HEK293 (cell line): ENCODE measurements at regions not wholly inside any gene's neighbourhood (a gene's known extent, or its start where the extent isn't known, plus 50 kb on each side); places are given as distances from the start of the nearest gene placed in this dataset.

Source experiments
- CTCF ChIA-PET: fragments of 350-600 bp; formaldehyde crosslinking; extraction: SDS; loops from one replicate; lab custom pipeline; 2021; ENCODE audit warnings: antibody characterized with exemption; lab: Yijun Ruan, JAX
- POLR2A ChIA-PET: fragments of 300-600 bp; formaldehyde crosslinking; extraction: SDS; loops from one replicate; lab custom pipeline; 2020; ENCODE audit warnings: antibody characterized with exemption, inconsistent platforms; lab: Yijun Ruan, JAX
- H3K27ac ChIP-seq: fragments of 200-500 bp; sonication (Bioruptor generic); 2 replicates; pipeline ENCODE4 v1.5.1; 2014; ENCODE audit warnings: low read depth, low read length, control low read depth, inconsistent platforms; ENCODE audit errors: extremely low read depth
- H3K36me3 ChIP-seq, 2 experiments: fragments of 200-500 bp in 1 of 2; sonication (Bioruptor generic) in 1 of 2; 1 replicate in 1 of 2; 2 replicates in 1 of 2; pipeline ENCODE4 v1.5.1; 2014 to 2017; ENCODE audit warnings: inconsistent platforms in 2 of 2, low read length in 2 of 2; ENCODE audit not compliant: control insufficient read depth in 2 of 2, insufficient read depth in 1 of 2
- H3K4me1 ChIP-seq: fragments of 200-500 bp; sonication (Bioruptor generic); 2 replicates; pipeline ENCODE4 v1.5.1; 2014; ENCODE audit warnings: mild to moderate bottlenecking, low read length, inconsistent platforms; ENCODE audit not compliant: control insufficient read depth, insufficient read depth
- H3K4me3 ChIP-seq: 2 replicates; pipeline ENCODE4 v1.5.1; 2011; ENCODE audit warnings: low read depth, mild to moderate bottlenecking, control low read depth, low read length, moderate library complexity
- H3K9me3 ChIP-seq: fragments of 200-500 bp; sonication (Bioruptor generic); 2 replicates; pipeline ENCODE4 v1.5.1; 2014; ENCODE audit warnings: low read depth, low read length, inconsistent platforms; ENCODE audit not compliant: control insufficient read depth, insufficient read depth
- GFI1B ChIP-seq: fragments of 450-650 bp; formaldehyde crosslinking; IDR thresholded peaks from 2 replicates; pipeline ENCODE4 v1.5.1; 2016; ENCODE audit warnings: missing biosample characterization, missing genetic modification characterization
- GLI4 ChIP-seq: fragments of 450-650 bp; formaldehyde crosslinking; IDR thresholded peaks from 2 replicates; pipeline ENCODE4 v1.5.1; 2016; ENCODE audit warnings: missing biosample characterization, missing genetic modification characterization
- SALL2 ChIP-seq: fragments of 450-650 bp; formaldehyde crosslinking; IDR thresholded peaks from 2 replicates; pipeline ENCODE4 v1.5.0; 2017; ENCODE audit warnings: missing biosample characterization, mild to moderate bottlenecking, missing genetic modification characterization, borderline replicate concordance
- WT1 ChIP-seq: fragments of 450-650 bp; formaldehyde crosslinking; IDR thresholded peaks from 2 replicates; pipeline ENCODE4 v1.5.1; 2016; ENCODE audit warnings: missing biosample characterization, missing genetic modification characterization
- ZFP41 ChIP-seq: fragments of 450-650 bp; formaldehyde crosslinking; IDR thresholded peaks from 2 replicates; pipeline ENCODE4 v1.5.1; 2016; ENCODE audit warnings: missing biosample characterization, missing genetic modification characterization, borderline replicate concordance
- ZNF114 ChIP-seq: fragments of 450-650 bp; formaldehyde crosslinking; IDR thresholded peaks from 2 replicates; pipeline ENCODE4 v1.5.0; 2017; ENCODE audit warnings: missing biosample characterization, missing genetic modification characterization
- ZNF138 ChIP-seq: fragments of 450-650 bp; formaldehyde crosslinking; IDR thresholded peaks from 2 replicates; pipeline ENCODE4 v1.5.1; 2016; ENCODE audit warnings: missing biosample characterization, missing genetic modification characterization, borderline replicate concordance
- ZNF266 ChIP-seq: fragments of 450-650 bp; formaldehyde crosslinking; IDR thresholded peaks from 2 replicates; pipeline ENCODE4 v1.5.1; 2016; ENCODE audit warnings: missing biosample characterization, missing genetic modification characterization, low read depth
- ZNF530 ChIP-seq: fragments of 450-650 bp; formaldehyde crosslinking; IDR thresholded peaks from 2 replicates; pipeline ENCODE4 v1.5.1; 2016; ENCODE audit warnings: low read depth, missing biosample characterization, missing genetic modification characterization
- ZNF571 ChIP-seq: fragments of 450-650 bp; formaldehyde crosslinking; IDR thresholded peaks from 2 replicates; pipeline ENCODE4 v1.5.0; 2017; ENCODE audit warnings: missing biosample characterization, missing genetic modification characterization
- ZNF701 ChIP-seq: fragments of 450-650 bp; formaldehyde crosslinking; IDR thresholded peaks from 2 replicates; pipeline ENCODE4 v1.5.1; 2016; ENCODE audit warnings: missing biosample characterization, missing genetic modification characterization
- ZNF791 ChIP-seq: fragments of 450-650 bp; formaldehyde crosslinking; IDR thresholded peaks from 2 replicates; pipeline ENCODE4 v1.5.1; 2016; ENCODE audit warnings: missing biosample characterization, missing genetic modification characterization
- TF ChIP-seq, protein P1 (sequence below): fragments of 450-650 bp; formaldehyde crosslinking; IDR thresholded peaks from 2 replicates; pipeline ENCODE4 v1.5.1; 2016; ENCODE audit warnings: missing biosample characterization, missing genetic modification characterization
- TF ChIP-seq, protein P2 (sequence below): fragments of 450-650 bp; formaldehyde crosslinking; IDR thresholded peaks from 2 replicates; pipeline ENCODE4 v1.5.1; 2016; ENCODE audit warnings: missing biosample characterization, missing genetic modification characterization, borderline replicate concordance
- TF ChIP-seq, protein P3 (sequence below): fragments of 450-650 bp; formaldehyde crosslinking; IDR thresholded peaks from 2 replicates; pipeline ENCODE4 v1.5.1; 2016; ENCODE audit warnings: missing biosample characterization, missing genetic modification characterization
- TF ChIP-seq, protein P4 (sequence below): fragments of 450-650 bp; formaldehyde crosslinking; conservative IDR thresholded peaks from 2 replicates; pipeline ENCODE4 v1.5.1; 2016; ENCODE audit warnings: low read depth, missing biosample characterization, missing genetic modification characterization
- TF ChIP-seq, protein P5 (sequence below): fragments of 450-650 bp; formaldehyde crosslinking; IDR thresholded peaks from 2 replicates; pipeline ENCODE4 v1.5.1; 2016; ENCODE audit warnings: missing biosample characterization, missing genetic modification characterization, low read depth

DNA sequence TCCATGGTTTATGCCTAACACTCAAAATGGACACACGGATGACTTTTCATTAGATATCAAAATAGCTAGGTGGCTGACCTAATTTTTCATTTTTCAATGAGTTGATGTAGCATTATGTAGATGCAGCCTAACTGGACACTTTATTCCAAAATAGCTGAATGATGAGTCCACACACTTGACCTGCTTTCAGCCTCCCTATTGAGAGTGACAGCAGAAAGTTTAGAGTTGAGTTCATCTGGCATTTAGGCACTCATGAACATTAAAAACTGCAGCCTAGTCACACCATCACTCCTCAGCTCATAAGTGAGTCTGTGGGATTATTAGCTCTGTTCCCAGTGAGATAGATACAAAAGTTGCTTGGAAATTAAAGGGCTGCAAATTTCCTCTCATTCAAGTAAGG is 307.3 kb upstream of the PRKD1 start:
- no peaks in the 10 kb centered on the region for H3K4me1 ChIP-seq
- ChIA-PET CTCF (no interaction called here), POLR2A (no interaction called here)
- H3K27ac ChIP-seq: no peak overlapping the region
- H3K4me3 ChIP-seq: no peak overlapping the region
- TF ChIP-seq ZNF138 (tag by site-specific recombination) (no peak), ZNF701 (tag by site-specific recombination) (no peak), ZNF530 (no peak), ZNF114 (tag by site-specific recombination) (no peak), ZFP41 (tag by site-specific recombination) (no peak), SALL2 (tag by site-specific recombination) (no peak), GLI4 (tag by site-specific recombination) (no peak), ZNF791 (tag by site-specific recombination) (no peak), ZNF571 (no peak), WT1 (tag by site-specific recombination) (no peak), GFI1B (tag by site-specific recombination) (no peak), ZNF266 (tag by site-specific recombination) (no peak)
- TF ChIP-seq, protein P1, sequence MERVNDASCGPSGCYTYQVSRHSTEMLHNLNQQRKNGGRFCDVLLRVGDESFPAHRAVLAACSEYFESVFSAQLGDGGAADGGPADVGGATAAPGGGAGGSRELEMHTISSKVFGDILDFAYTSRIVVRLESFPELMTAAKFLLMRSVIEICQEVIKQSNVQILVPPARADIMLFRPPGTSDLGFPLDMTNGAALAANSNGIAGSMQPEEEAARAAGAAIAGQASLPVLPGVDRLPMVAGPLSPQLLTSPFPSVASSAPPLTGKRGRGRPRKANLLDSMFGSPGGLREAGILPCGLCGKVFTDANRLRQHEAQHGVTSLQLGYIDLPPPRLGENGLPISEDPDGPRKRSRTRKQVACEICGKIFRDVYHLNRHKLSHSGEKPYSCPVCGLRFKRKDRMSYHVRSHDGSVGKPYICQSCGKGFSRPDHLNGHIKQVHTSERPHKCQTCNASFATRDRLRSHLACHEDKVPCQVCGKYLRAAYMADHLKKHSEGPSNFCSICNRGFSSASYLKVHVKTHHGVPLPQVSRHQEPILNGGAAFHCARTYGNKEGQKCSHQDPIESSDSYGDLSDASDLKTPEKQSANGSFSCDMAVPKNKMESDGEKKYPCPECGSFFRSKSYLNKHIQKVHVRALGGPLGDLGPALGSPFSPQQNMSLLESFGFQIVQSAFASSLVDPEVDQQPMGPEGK (tag by site-specific recombination): no peak
- TF ChIP-seq, protein P2, sequence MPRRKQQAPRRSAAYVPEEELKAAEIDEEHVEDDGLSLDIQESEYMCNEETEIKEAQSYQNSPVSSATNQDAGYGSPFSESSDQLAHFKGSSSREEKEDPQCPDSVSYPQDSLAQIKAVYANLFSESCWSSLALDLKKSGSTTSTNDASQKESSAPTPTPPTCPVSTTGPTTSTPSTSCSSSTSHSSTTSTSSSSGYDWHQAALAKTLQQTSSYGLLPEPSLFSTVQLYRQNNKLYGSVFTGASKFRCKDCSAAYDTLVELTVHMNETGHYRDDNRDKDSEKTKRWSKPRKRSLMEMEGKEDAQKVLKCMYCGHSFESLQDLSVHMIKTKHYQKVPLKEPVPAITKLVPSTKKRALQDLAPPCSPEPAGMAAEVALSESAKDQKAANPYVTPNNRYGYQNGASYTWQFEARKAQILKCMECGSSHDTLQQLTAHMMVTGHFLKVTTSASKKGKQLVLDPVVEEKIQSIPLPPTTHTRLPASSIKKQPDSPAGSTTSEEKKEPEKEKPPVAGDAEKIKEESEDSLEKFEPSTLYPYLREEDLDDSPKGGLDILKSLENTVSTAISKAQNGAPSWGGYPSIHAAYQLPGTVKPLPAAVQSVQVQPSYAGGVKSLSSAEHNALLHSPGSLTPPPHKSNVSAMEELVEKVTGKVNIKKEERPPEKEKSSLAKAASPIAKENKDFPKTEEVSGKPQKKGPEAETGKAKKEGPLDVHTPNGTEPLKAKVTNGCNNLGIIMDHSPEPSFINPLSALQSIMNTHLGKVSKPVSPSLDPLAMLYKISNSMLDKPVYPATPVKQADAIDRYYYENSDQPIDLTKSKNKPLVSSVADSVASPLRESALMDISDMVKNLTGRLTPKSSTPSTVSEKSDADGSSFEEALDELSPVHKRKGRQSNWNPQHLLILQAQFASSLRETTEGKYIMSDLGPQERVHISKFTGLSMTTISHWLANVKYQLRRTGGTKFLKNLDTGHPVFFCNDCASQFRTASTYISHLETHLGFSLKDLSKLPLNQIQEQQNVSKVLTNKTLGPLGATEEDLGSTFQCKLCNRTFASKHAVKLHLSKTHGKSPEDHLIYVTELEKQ: no peak
- TF ChIP-seq, protein P3, sequence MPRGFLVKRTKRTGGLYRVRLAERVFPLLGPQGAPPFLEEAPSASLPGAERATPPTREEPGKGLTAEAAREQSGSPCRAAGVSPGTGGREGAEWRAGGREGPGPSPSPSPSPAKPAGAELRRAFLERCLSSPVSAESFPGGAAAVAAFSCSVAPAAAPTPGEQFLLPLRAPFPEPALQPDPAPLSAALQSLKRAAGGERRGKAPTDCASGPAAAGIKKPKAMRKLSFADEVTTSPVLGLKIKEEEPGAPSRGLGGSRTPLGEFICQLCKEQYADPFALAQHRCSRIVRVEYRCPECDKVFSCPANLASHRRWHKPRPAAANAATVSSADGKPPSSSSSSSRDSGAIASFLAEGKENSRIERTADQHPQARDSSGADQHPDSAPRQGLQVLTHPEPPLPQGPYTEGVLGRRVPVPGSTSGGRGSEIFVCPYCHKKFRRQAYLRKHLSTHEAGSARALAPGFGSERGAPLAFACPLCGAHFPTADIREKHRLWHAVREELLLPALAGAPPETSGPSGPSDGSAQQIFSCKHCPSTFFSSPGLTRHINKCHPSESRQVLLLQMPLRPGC (tag by site-specific recombination): no peak
- TF ChIP-seq, protein P4, sequence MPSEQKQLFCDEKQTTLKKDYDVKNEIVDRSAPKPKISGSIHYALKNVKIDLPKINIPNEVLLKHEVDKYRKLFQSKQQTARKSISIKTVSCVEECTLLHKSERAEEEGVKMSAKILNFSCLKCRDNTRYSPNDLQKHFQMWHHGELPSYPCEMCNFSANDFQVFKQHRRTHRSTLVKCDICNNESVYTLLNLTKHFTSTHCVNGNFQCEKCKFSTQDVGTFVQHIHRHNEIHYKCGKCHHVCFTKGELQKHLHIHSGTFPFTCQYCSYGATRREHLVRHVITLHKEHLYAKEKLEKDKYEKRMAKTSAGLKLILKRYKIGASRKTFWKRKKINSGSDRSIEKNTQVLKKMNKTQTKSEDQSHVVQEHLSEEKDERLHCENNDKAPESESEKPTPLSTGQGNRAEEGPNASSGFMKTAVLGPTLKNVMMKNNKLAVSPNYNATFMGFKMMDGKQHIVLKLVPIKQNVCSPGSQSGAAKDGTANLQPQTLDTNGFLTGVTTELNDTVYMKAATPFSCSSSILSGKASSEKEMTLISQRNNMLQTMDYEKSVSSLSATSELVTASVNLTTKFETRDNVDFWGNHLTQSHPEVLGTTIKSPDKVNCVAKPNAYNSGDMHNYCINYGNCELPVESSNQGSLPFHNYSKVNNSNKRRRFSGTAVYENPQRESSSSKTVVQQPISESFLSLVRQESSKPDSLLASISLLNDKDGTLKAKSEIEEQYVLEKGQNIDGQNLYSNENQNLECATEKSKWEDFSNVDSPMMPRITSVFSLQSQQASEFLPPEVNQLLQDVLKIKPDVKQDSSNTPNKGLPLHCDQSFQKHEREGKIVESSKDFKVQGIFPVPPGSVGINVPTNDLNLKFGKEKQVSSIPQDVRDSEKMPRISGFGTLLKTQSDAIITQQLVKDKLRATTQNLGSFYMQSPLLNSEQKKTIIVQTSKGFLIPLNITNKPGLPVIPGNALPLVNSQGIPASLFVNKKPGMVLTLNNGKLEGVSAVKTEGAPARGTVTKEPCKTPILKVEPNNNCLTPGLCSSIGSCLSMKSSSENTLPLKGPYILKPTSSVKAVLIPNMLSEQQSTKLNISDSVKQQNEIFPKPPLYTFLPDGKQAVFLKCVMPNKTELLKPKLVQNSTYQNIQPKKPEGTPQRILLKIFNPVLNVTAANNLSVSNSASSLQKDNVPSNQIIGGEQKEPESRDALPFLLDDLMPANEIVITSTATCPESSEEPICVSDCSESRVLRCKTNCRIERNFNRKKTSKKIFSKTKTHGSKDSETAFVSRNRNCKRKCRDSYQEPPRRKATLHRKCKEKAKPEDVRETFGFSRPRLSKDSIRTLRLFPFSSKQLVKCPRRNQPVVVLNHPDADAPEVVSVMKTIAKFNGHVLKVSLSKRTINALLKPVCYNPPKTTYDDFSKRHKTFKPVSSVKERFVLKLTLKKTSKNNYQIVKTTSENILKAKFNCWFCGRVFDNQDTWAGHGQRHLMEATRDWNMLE: no peak
- TF ChIP-seq, protein P5, sequence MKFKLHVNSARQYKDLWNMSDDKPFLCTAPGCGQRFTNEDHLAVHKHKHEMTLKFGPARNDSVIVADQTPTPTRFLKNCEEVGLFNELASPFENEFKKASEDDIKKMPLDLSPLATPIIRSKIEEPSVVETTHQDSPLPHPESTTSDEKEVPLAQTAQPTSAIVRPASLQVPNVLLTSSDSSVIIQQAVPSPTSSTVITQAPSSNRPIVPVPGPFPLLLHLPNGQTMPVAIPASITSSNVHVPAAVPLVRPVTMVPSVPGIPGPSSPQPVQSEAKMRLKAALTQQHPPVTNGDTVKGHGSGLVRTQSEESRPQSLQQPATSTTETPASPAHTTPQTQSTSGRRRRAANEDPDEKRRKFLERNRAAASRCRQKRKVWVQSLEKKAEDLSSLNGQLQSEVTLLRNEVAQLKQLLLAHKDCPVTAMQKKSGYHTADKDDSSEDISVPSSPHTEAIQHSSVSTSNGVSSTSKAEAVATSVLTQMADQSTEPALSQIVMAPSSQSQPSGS (tag by site-specific recombination): no peak
- H3K36me3 ChIP-seq: no peaks in the 10 kb centered on the region
- H3K9me3 ChIP-seq: no peaks in the 10 kb centered on the region
